NCI-H510A treated with DMSO at 0.1 percent for 48 hours (cell line): ENCODE measurements at regions not wholly inside any gene's neighbourhood (a gene's known extent, or its start where the extent isn't known, plus 50 kb on each side); places are given as distances from the start of the nearest gene placed in this dataset.
A peak's percentile ranks its signal among the peaks of the same experiment; 100 is the strongest.
"Not testable (repeated sequence)": the region's sequence is repeated elsewhere in the genome, so short reads cannot be mapped to it uniquely, and the experiment has no call there.

ENCODE experiments used
- DNase-seq: peaks from one replicate; lab custom pipeline; 2025; lab: John Stamatoyannopoulos, UW

- DNase-seq = no peak
These were observed 218.0 kb downstream of the RBM26 start for GRCh38 chr13:79187917-79188690.

- peak; percentile 3 for DNase-seq
These were observed 220.5 kb downstream of the RBM26 start for GRCh38 chr13:79185580-79185979.

DNA sequence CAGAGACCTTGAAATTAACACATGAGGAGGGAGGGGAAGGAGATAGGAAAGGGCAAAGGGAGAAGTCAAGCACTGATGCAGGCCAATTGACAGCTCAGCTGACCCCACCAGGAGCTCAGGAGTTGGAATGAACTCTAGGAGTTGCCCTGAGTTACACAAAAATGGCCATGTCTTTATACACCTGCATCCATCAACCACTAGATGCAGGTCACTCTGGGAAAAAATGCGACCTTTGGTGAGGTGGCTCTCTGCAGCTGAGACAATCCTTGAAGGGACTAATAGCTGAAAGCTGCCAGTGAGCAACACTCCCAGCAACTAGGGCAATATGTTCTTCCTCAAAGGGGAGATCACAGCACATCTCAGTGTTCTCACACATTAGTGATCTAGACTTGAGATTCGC lies 222.8 kb downstream of the RBM26 start:
- DNase-seq = no peak

DNA sequence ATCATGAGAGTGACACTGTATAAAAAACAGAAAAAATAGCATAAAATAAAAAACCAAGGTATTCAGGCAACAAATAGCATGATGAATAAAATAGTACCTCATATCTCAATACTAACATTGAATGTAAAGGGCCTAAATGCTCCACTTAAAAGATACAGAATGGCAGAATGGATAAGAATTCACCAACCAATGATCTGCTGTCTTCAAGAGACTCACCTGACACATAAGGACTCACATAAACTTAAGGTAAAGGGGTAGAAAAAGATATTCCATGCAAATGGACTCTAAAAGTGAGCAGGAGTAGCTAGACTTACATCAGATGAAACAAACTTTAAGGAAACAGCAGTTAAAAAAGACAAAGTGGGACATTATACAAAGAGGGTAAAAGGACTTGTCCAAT lies 232.4 kb downstream of the RBM26 start:
- DNase-seq = not testable (repeated sequence)

GRCh38 chr13:79172924-79173323 lies 233.1 kb downstream of the RBM26 start:
- not testable (repeated sequence) for DNase-seq

DNA sequence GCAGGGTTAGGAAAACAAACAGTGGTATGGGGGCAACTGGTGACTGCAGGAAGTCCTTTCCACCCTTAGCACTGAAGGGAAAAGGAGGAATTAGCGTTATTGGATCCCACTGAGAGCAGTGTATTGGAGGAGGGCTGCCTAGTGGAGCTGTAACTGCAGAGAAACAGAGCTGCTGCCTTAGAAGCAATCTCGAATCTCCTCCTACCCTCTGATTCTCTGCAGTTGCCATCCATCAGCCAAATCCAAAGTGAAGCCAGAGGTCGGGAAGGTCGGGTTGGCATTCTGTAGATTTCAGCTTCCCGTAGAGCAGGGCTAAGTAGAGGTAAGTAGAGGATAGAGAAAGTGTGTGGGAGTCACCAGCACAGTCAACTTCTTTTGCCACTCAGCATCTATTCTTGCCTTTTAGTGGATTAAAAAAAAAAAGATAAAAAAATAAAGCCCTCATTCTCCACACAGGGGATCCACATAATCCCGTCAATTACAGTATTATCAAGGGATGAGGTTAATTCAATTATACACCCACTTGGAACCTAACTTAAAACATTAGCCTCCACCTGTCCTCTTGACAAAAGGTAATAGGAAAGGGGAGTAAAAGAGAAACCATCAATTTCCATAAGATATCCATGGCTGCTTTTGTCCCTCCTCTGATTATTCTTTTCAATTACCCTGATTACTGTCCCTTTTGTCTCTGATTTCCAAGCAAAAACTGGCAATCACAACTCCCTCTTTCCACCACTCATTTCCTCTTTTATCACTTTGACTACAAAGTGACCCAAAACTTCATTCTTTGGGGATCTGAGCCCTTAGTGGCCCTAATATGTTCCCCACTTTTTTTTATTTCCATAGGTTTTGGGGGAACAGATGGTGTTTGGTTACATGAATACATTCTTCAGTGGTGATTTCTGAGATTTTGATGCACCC lies 234.7 kb downstream of the RBM26 start:
- no peak for DNase-seq

GRCh38 chr13:79160818-79161217 lies 245.2 kb downstream of the RBM26 start:
- DNase-seq = no peak

GRCh38 chr13:79155883-79156282 lies 250.2 kb downstream of the RBM26 start:
- DNase-seq = no peak

- DNase-seq = no peak
These were observed 256.8 kb downstream of the RBM26 start for GRCh38 chr13:79149210-79149609.

DNA sequence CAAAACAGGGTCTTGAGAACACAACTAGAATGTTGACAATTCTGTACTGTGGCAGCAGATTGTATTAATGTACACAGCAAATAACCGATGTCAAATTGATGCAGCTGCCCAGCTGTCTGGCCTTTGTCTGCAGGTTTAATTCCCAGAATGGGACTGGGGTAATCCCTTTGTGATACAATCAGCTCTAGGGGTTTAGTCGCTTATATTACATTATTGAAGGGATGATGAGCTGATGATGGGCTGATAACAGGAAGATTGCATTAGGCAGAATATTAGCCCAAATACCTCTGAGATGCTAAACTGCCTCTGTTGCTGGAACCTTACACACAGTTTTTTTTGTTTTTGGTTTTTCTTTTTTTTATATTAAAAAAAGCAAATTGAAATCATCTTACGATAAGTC lies 265.0 kb downstream of the RBM26 start:
- no peak for DNase-seq

DNA sequence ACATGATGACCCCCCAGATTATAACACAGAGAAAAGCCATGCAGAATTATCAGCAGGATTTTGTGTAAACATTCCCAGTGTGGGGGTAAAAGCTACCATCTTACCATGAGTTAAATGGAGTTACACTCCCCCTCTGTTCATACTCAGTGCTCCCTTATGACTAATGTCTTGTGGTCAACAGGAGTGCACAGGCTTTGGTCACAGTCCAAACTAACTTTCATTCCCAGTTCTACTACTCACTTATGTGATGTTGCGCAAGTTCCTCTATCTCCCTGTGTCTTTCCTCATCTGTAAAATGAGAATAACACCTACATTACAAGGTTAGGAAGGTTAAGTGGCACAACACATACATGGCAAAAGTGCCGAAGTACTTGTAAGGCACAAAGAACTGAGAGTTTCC lies 277.9 kb downstream of the RBM26 start:
- DNase-seq = no peak

DNA sequence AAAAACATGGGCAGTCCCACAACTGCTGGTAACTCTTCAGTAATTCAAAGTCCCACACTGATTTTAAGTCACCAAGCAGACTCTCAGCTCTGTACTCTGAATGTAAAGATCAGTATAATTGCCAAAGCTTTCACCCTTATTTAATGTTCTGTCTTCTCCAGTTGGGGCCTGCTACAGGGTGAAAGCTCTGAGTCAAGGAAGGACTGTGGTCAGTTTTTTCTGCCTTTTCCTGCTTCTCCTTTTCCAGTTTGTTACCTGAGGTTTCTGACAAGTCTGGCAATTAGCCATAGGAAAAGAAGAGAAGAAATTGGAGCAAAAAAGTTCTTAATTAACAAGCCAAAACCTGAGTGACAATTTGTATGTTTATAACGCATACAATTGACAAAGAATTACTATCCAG lies 279.3 kb downstream of the RBM26 start:
- no peak for DNase-seq

GRCh38 chr13:79124183-79124582 lies 281.9 kb downstream of the RBM26 start:
- DNase-seq = no peak

DNA sequence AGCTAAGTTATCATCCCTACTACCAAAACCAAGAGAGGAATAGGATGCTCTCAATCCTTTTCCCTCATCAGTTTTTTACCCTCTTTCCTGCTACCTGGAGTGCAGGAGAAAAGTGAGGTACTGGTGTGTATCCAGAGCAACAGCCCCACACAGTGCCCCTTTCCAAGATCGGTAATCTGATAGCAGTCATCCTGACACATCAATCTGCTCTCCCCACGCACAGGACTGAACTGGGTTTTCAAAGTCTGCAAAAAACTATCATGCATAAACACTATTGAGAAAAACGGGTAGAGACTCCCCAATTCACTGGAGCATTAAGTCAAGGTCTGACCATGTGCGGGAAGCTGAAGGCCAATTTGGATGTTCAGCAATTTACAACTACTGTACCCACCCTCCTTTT lies 284.8 kb downstream of the RBM26 start:
- DNase-seq = no peak

DNA sequence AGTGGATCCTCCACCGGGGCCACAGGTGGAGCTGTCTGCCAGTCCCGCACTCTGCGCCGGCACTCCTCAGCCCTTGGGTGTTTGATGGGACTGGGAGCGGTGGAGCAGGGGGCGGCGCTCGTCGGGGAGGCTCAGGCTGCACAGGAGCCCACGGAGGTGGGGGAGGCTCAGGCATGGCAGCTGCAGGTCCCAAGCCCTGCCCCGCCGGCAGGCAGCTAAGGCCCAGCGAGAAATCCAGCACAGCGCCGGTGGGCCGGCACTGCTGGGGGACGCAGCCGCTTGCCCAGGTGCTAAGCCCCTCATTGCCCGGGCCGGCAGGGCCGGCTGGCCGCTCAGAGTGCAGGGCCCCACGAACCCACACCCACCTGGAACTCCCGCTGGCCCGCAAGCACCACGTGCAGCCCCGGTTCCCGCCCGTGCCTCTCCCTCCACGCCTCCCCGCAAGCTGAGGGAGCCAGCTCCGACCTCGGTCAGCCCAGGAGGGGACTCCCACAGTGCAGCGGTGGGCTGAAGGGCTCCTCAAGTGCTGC lies 286.4 kb downstream of the RBM26 start:
- DNase-seq = no peak

GRCh38 chr13:79112016-79112415 lies 294.0 kb downstream of the RBM26 start:
- no peak for DNase-seq

DNA sequence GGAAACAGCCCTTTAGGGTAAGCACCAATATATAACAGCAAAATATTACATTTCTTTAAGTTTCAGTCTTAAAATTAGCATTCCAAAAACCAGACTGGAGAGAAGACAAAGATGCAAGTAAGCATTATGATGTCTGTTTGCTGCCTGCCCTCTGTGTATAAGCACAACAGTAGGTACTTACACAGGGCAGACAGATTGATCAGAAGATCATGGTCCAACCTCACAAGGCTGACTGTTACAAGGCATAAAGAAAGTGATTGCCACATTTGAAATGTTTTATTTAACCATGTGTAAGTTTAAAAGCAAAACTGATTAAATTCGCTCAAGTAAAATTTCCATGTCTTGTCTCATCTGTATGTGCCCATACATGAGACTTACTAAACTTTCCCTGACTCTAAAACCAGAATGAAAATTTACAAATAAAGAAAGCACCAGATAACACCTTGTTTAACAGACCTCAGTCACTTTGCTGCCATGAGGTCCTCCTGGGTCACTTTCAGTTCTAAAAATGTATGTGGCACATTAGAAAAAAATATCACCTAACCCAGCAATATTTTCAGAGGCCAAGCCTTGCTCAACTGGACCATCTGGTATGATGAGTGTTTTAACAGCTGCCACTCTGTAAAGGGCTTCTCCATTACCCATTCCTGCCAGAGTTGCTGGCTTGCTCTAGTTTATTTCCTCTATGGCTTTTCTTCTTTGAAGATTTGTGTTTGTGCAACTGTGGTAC lies 297.0 kb downstream of the RBM26 start:
- peak; percentile 59 for DNase-seq

DNA sequence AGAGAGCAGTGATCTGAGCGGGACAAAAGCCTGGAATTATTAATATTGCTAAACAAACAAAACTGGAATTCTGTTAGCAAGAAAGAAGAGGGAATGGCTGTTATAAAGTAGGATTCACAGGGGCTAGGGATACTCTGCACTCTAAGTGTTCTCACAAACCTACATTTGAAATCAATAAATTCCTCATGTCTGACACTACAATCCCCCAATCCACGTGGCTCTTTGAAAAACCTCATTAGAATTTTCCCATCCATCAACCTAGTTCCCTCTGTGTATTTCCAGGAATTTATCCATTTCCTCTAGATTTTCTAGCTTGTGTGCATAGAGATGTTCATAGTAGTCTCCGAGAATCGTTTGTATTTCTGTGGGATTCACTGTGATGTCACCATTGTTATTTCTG lies 307.5 kb downstream of the RBM26 start:
- no peak for DNase-seq

DNA sequence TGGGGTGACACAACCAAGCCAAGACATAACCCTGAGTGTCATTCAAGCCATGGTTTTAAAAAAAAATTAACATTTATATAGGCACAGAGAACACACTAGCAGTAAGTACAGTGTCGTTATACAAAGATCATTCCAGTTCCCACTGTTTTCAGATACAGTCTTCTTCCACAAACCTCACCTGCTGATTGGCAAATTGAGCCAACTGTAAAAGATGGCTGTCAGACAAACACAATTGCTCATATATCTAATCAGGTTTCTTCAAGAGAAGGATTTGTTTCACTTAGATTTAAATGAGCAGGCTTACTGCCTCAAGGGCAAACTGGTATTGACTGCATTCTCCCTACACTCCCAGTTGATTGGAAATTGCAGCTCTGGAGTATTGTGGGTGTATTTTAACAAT lies 308.9 kb downstream of the RBM26 start:
- DNase-seq = no peak

GRCh38 chr13:79096099-79096498 lies 310.0 kb downstream of the RBM26 start:
- DNase-seq = no peak

DNA sequence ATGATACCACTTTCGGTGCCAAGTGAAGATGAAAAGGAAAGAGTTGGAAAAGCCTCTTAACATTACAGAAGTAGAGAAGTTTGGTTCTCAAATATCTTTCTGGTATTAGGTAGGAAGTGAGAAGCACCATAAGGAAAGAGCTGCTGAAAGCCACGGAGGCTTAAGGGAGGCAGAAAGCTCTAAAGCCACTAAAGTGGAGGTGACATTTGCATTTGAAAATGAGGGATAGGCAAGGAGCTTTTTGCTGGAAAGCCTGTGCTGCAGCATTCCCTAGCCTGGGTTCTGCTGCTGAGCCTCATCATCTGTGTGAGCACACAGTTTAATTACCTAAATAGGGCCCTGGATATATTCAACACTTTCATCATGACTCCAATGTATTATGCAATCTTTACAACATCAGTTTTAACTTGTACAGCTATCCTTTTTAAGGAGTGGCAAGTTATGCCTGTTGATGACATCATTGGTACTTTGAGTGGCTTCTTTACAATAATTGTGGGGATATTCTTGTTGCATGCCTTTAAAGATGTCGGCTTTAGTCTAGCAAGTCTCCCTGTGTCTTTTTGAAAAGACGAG lies 315.4 kb downstream of the RBM26 start:
- DNase-seq = no peak
